Endothelial cell of umbilical vein (primary cell): ENCODE measurements at regions not wholly inside any gene's neighbourhood (a gene's known extent, or its start where the extent isn't known, plus 50 kb on each side); places are given as distances from the start of the nearest gene placed in this dataset.

Experiments used
- BruUV-seq: library from RNA; stranded (reverse); fragments of 400-500 nt; replicated peaks from 2 replicates; lab custom pipeline; 2021; lab: Mats Ljungman, UMichigan
- CTCF ChIA-PET: fragments of 300-600, 350-600 bp; sonication (Branson Sonifier 250); formaldehyde crosslinking; loops from one replicate; lab custom pipeline; 2021; ENCODE audit warnings: antibody characterized with exemption, inconsistent platforms; lab: Charles Lee
- POLR2A ChIA-PET: fragments of 300-600, 350-600 bp; sonication (Branson Sonifier 250); formaldehyde crosslinking; loops from one replicate; lab custom pipeline; 2021; ENCODE audit warnings: antibody characterized with exemption, inconsistent platforms; lab: Charles Lee
- DNase-seq: peaks from one replicate; pipeline ENCODE4 v3.0.0-alpha.2; 2011; ENCODE audit warnings: low read depth, low spot score
- FAIRE-seq: peaks from 2 replicates; lab custom pipeline; 2011; peaks lifted over from hg19 to GRCh38; lab: Jason Lieb, UNC
- H2AFZ ChIP-seq: 2 replicates; pipeline ENCODE4 v1.6.0; 2012; ENCODE audit warnings: low read depth, low read length, control low read depth, inconsistent platforms
- H3K27ac ChIP-seq: 2 replicates; pipeline ENCODE4 v1.5.1; 2011; ENCODE audit warnings: low read depth, mild to moderate bottlenecking, control low read depth, low read length, moderate library complexity; ENCODE audit not compliant: insufficient read depth
- H3K27me3 ChIP-seq, 2 experiments: 2 replicates each; pipeline versions ENCODE4 v1.6.0 to v1.6.1; 2011; ENCODE audit warnings: low read length in 2 of 2, mixed read lengths in 1 of 2; ENCODE audit not compliant: control insufficient read depth in 2 of 2, insufficient read depth in 2 of 2
- H3K36me3 ChIP-seq, 2 experiments: 2 replicates in 1 of 2; 3 replicates in 1 of 2; pipeline ENCODE4 v1.5.1; 2011; ENCODE audit warnings: low read length in 2 of 2, mild to moderate bottlenecking in 1 of 2, moderate library complexity in 1 of 2; ENCODE audit not compliant: control insufficient read depth in 2 of 2, insufficient read depth in 2 of 2; ENCODE audit errors: extremely low read depth in 1 of 2
- H3K4me1 ChIP-seq: 3 replicates; pipeline ENCODE4 v1.5.1; 2011; ENCODE audit warnings: mild to moderate bottlenecking, low read length; ENCODE audit not compliant: control insufficient read depth, insufficient read depth; ENCODE audit errors: extremely low read depth
- H3K4me2 ChIP-seq: 2 replicates; pipeline ENCODE4 v1.6.1; 2011; ENCODE audit warnings: low read length, control low read depth, mixed read lengths; ENCODE audit not compliant: insufficient read depth
- H3K4me3 ChIP-seq, 3 experiments: fragments of 200-600 bp in 1 of 3; sonication (generic), shearing (Covaris generic) in 1 of 3; replicated peaks in 1 of 3; 2 replicates each; pipeline ENCODE4 v1.5.1; 2011 to 2016; ENCODE audit warnings: control low read depth in 3 of 3, low read length in 3 of 3, mild to moderate bottlenecking in 2 of 3, inconsistent platforms in 1 of 3, low read depth in 1 of 3, moderate library complexity in 1 of 3; ENCODE audit not compliant: insufficient read depth in 1 of 3
- H3K79me2 ChIP-seq: 2 replicates; pipeline ENCODE4 v1.6.0; 2012; ENCODE audit warnings: low read length, inconsistent platforms; ENCODE audit not compliant: control insufficient read depth, insufficient read depth
- H3K9ac ChIP-seq: replicated peaks from 2 replicates; pipeline ENCODE3; 2011; ENCODE audit warnings: low read length, control low read depth; ENCODE audit not compliant: insufficient read depth; ENCODE audit errors: extremely low read depth
- H3K9me1 ChIP-seq: replicated peaks from 3 replicates; pipeline ENCODE4 v1.6.0; 2011; ENCODE audit warnings: mild to moderate bottlenecking, low read length; ENCODE audit not compliant: control insufficient read depth, insufficient read depth; ENCODE audit errors: extremely low read depth
- H3K9me3 ChIP-seq: replicated peaks from 2 replicates; pipeline ENCODE4 v1.5.1; 2012; ENCODE audit warnings: low read length, inconsistent platforms; ENCODE audit not compliant: control insufficient read depth, insufficient read depth
- H4K20me1 ChIP-seq: replicated peaks from 2 replicates; pipeline ENCODE3; 2011; ENCODE audit warnings: mild to moderate bottlenecking, low read length; ENCODE audit not compliant: control insufficient read depth, insufficient read depth; ENCODE audit errors: extremely low read depth
- EZH2 ChIP-seq: IDR thresholded peaks from 2 replicates; pipeline ENCODE4 v1.6.1; 2012; ENCODE audit warnings: borderline replicate concordance, low read depth, mild to moderate bottlenecking, moderate library complexity, low read length, inconsistent platforms; ENCODE audit not compliant: severe bottlenecking
- FOS ChIP-seq: IDR thresholded peaks from 2 replicates; pipeline ENCODE4 v1.6.1; 2011; ENCODE audit warnings: mild to moderate bottlenecking, low read length, moderate library complexity, borderline replicate concordance; ENCODE audit not compliant: insufficient read depth
- GATA2 ChIP-seq: IDR thresholded peaks from 2 replicates; pipeline ENCODE4 v1.7.0; 2011; ENCODE audit warnings: low read depth, mild to moderate bottlenecking, moderate library complexity, mixed read lengths, low read length; ENCODE audit not compliant: insufficient read length, insufficient read depth
- JUN ChIP-seq: IDR thresholded peaks from 2 replicates; pipeline ENCODE4 v1.6.1; 2011; ENCODE audit warnings: borderline replicate concordance, low read depth; ENCODE audit not compliant: insufficient read length, insufficient read depth
- MYC ChIP-seq: IDR thresholded peaks from one replicate; pipeline ENCODE4 v1.6.1; 2011; ENCODE audit warnings: mild to moderate bottlenecking, low read depth, low read length
- POLR2A ChIP-seq: IDR thresholded peaks from 2 replicates; pipeline ENCODE4 v1.6.1; 2012; ENCODE audit warnings: low read depth, mild to moderate bottlenecking, control low read depth, low read length
- POLR2AphosphoS5 ChIP-seq: IDR thresholded peaks from 2 replicates; pipeline ENCODE4 v1.6.1; 2012; ENCODE audit warnings: low read depth, mild to moderate bottlenecking, control low read depth, low read length, moderate library complexity; ENCODE audit not compliant: insufficient read depth
- dilution Hi-C: fragments of 300-500 bp; cut with MboI; formaldehyde crosslinking; loops from one replicate; pipeline ENCODE4 v1.15.0; 2019; ENCODE audit warnings: low sequenced_read_pairs; ENCODE audit not compliant: extremely low pct_ligation_motif_present
- intact Hi-C: fragments of 100-400 bp; cut with micrococcal nuclease; formaldehyde crosslinking; loops from one replicate; pipeline ENCODE4 v1.10.0; 2022
- TF ChIP-seq, protein P1 (sequence below), 2 donors: IDR thresholded peaks; 1 replicate in 1 of 2; 2 replicates in 1 of 2; pipeline ENCODE4 v1.5.1; 2011; ENCODE audit warnings: low read length in 2 of 2, mild to moderate bottlenecking in 2 of 2, moderate library complexity in 2 of 2, control low read depth in 1 of 2, inconsistent platforms in 1 of 2, low read depth in 1 of 2; ENCODE audit not compliant: insufficient read depth in 1 of 2; ENCODE audit errors: extremely low read depth in 1 of 2

DNA sequence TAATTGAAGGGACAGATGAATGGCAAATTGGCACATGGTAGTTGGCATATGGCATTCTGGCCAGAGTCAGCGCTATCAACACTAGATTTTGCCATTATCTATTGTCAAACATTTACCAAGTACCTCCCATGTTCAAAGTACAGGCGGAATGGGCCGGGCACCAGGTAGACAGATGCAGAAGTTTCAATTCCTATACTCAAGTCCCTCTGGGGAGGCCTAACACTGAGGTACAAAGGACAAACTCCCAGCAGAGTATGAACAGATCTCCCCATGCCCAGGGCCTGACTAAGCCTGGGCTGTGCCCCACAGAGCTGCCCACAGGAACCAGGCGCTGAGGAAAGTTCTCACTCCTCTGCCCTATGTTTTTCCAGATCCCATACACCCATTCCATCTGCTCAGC lies 257.5 kb upstream of the KLHL29 start:
- intact Hi-C loops: no loop called here
- no peaks in the 10 kb centered on the region for H3K27me3 ChIP-seq
- no peaks in the 10 kb centered on the region for H3K9me1 ChIP-seq
- H3K36me3 ChIP-seq: no peaks in the 10 kb centered on the region
- no peak overlapping the region for H3K4me2 ChIP-seq
- H3K9me3 ChIP-seq: no peaks in the 10 kb centered on the region
- H3K4me3 ChIP-seq: no peak overlapping the region
- no peak overlapping the region for H3K27ac ChIP-seq
- CTCF ChIA-PET: no interaction called here
- no peak overlapping the region for H3K9ac ChIP-seq
- H3K4me1 ChIP-seq: no peaks in the 10 kb centered on the region
- DNase-seq (no peak), FAIRE-seq (no peak)
- H3K79me2 ChIP-seq: no peaks in the 10 kb centered on the region
- H4K20me1 ChIP-seq: no peaks in the 10 kb centered on the region
- dilution Hi-C loops: no loop called here
- no TSS peak for BruUV-seq
- H2AFZ ChIP-seq: no peak overlapping the region
- TF ChIP-seq, protein P1, sequence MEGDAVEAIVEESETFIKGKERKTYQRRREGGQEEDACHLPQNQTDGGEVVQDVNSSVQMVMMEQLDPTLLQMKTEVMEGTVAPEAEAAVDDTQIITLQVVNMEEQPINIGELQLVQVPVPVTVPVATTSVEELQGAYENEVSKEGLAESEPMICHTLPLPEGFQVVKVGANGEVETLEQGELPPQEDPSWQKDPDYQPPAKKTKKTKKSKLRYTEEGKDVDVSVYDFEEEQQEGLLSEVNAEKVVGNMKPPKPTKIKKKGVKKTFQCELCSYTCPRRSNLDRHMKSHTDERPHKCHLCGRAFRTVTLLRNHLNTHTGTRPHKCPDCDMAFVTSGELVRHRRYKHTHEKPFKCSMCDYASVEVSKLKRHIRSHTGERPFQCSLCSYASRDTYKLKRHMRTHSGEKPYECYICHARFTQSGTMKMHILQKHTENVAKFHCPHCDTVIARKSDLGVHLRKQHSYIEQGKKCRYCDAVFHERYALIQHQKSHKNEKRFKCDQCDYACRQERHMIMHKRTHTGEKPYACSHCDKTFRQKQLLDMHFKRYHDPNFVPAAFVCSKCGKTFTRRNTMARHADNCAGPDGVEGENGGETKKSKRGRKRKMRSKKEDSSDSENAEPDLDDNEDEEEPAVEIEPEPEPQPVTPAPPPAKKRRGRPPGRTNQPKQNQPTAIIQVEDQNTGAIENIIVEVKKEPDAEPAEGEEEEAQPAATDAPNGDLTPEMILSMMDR (IDR thresholded peaks at IDR 0.05; ENCODE audit: extremely low read depth in 1 of 2, insufficient read depth in 1 of 2, low read depth in 1 of 2, low read length in 2 of 2): no peak
- TF ChIP-seq GATA2: no peak
- TF ChIP-seq MYC: no peak
- TF ChIP-seq FOS: no peak
- TF ChIP-seq POLR2AphosphoS5: no peak
- no peak for TF ChIP-seq POLR2A
- no peak for TF ChIP-seq JUN
- no peak for TF ChIP-seq EZH2
- POLR2A ChIA-PET: no interaction called here
